ENCODE measurements at regions not wholly inside any gene's neighbourhood (a gene's known extent, or its start where the extent isn't known, plus 50 kb on each side); places are given as distances from the start of the nearest gene placed in this dataset.

DNA sequence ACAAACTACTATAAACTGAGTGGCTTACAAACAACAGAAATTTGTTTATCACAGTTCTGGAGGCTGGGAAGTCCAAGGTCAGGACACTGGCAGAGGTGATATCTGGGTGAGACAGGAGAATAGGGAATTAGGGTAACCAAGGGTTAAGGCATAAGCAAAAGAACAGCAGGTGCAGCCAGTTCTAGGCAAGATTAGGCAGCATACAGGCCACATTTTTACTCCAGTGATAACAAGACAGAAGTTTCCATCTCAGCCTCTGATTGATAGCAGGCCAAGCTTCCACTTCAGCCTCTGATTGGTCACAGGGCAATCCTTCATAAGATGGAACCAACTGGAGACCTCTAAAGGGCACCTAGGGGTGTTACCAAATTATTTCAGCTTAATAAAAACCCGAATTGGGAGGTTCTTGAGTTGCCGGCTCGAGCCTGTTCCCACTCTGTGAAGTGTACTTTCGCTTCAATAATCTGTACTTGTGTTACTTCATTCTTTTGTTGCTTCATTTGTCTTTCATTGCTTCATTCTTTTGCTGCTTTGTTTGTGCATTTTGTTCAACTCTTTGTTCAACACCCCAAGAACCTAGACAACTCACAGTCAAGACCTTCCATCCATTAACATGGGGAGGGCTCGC lies 185.6 kb downstream of the TOMM20 start (continued):
- TF ChIP-seq MEIS2 (IDR thresholded peaks at IDR 0.05; ENCODE audit: partially characterized antibody) = peak; percentile 64
- no peak for TF ChIP-seq POLR2AphosphoS2 (IDR thresholded peaks at IDR 0.05; ENCODE audit: low read length)
- TF ChIP-seq, protein P1, sequence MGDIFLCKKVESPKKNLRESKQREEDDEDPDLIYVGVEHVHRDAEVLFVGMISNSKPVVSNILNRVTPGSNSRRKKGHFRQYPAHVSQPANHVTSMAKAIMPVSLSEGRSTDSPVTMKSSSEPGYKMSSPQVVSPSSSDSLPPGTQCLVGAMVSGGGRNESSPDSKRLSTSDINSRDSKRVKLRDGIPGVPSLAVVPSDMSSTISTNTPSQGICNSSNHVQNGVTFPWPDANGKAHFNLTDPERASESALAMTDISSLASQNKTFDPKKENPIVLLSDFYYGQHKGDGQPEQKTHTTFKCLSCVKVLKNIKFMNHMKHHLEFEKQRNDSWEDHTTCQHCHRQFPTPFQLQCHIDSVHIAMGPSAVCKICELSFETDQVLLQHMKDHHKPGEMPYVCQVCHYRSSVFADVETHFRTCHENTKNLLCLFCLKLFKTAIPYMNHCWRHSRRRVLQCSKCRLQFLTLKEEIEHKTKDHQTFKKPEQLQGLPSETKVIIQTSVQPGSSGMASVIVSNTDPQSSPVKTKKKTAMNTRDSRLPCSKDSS (IDR thresholded peaks at IDR 0.05; ENCODE audit: low read depth, partially characterized antibody) = no peak
- TF ChIP-seq, protein P2, sequence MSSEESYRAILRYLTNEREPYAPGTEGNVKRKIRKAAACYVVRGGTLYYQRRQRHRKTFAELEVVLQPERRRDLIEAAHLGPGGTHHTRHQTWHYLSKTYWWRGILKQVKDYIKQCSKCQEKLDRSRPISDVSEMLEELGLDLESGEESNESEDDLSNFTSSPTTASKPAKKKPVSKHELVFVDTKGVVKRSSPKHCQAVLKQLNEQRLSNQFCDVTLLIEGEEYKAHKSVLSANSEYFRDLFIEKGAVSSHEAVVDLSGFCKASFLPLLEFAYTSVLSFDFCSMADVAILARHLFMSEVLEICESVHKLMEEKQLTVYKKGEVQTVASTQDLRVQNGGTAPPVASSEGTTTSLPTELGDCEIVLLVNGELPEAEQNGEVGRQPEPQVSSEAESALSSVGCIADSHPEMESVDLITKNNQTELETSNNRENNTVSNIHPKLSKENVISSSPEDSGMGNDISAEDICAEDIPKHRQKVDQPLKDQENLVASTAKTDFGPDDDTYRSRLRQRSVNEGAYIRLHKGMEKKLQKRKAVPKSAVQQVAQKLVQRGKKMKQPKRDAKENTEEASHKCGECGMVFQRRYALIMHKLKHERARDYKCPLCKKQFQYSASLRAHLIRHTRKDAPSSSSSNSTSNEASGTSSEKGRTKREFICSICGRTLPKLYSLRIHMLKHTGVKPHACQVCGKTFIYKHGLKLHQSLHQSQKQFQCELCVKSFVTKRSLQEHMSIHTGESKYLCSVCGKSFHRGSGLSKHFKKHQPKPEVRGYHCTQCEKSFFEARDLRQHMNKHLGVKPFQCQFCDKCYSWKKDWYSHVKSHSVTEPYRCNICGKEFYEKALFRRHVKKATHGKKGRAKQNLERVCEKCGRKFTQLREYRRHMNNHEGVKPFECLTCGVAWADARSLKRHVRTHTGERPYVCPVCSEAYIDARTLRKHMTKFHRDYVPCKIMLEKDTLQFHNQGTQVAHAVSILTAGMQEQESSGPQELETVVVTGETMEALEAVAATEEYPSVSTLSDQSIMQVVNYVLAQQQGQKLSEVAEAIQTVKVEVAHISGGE (CRISPR knock-in tag; IDR thresholded peaks at IDR 0.05) = 0 out of 6 replicates have a peak, but pooled peaks of 1 of the 3 experiments have one; percentile 21
- TF ChIP-seq, protein P3, sequence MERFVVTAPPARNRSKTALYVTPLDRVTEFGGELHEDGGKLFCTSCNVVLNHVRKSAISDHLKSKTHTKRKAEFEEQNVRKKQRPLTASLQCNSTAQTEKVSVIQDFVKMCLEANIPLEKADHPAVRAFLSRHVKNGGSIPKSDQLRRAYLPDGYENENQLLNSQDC (CRISPR knock-in tag; IDR thresholded peaks at IDR 0.05) = no peak
- TF ChIP-seq ZBTB43 (CRISPR knock-in tag; IDR thresholded peaks at IDR 0.05) = no peak
- TF ChIP-seq PBX2 (CRISPR knock-in tag; IDR thresholded peaks at IDR 0.05; ENCODE audit: low read depth) = no peak
- peak; percentile 80 for TF ChIP-seq PBX2 (tag; conservative IDR thresholded peaks at IDR 0.05; ENCODE audit: low read depth)
- 0 out of 2 replicates have a peak, but pooled peaks have one; percentile 57 for TF ChIP-seq NFATC3 (IDR thresholded peaks at IDR 0.05)
- TF ChIP-seq TAL1 (IDR thresholded peaks at IDR 0.05) = peak; percentile 81
- TF ChIP-seq ZNF707 (CRISPR knock-in tag; conservative IDR thresholded peaks at IDR 0.05) = no peak
- no peak for TF ChIP-seq RAD21 (CRISPR knock-in tag; conservative IDR thresholded peaks at IDR 0.05 in 1 of 2, IDR thresholded peaks at IDR 0.05 in 1 of 2)
- TF ChIP-seq DACH1 (IDR thresholded peaks at IDR 0.05; ENCODE audit: partially characterized antibody) = no peak
- 0 out of 2 replicates have a peak, but pooled peaks have one; percentile 39 for TF ChIP-seq ZFX (CRISPR knock-in tag; IDR thresholded peaks at IDR 0.05)
- no peak for TF ChIP-seq ZSCAN32 (CRISPR knock-in tag; IDR thresholded peaks at IDR 0.05)
- peak; percentile 89 for TF ChIP-seq CBFA2T3 (IDR thresholded peaks at IDR 0.05)
- no peak for TF ChIP-seq STAT5A (IDR thresholded peaks at IDR 0.05; ENCODE audit: borderline replicate concordance, low read length)
- TF ChIP-seq CHD1 (IDR thresholded peaks at IDR 0.05; ENCODE audit: low read length) = no peak
- TF ChIP-seq CHD2 (IDR thresholded peaks at IDR 0.05; ENCODE audit: low read depth, low read length) = no peak

Measured in K562 (cell line).